Endothelial cell of umbilical vein (primary cell): ENCODE measurements at regions not wholly inside any gene's neighbourhood (a gene's known extent, or its start where the extent isn't known, plus 50 kb on each side); places are given as distances from the start of the nearest gene placed in this dataset.

Experiments
- BruUV-seq: library from RNA; stranded (reverse); fragments of 400-500 nt; replicated peaks from 2 replicates; lab custom pipeline; 2021; lab: Mats Ljungman, UMichigan
- CTCF ChIA-PET: fragments of 300-600, 350-600 bp; sonication (Branson Sonifier 250); formaldehyde crosslinking; loops from one replicate; lab custom pipeline; 2021; ENCODE audit warnings: antibody characterized with exemption, inconsistent platforms; lab: Charles Lee
- POLR2A ChIA-PET: fragments of 300-600, 350-600 bp; sonication (Branson Sonifier 250); formaldehyde crosslinking; loops from one replicate; lab custom pipeline; 2021; ENCODE audit warnings: antibody characterized with exemption, inconsistent platforms; lab: Charles Lee
- DNase-seq: peaks from one replicate; pipeline ENCODE4 v3.0.0-alpha.2; 2011; ENCODE audit warnings: low read depth, low spot score
- FAIRE-seq: peaks from 2 replicates; lab custom pipeline; 2011; peaks lifted over from hg19 to GRCh38; lab: Jason Lieb, UNC
- H2AFZ ChIP-seq: 2 replicates; pipeline ENCODE4 v1.6.0; 2012; ENCODE audit warnings: low read depth, low read length, control low read depth, inconsistent platforms
- H3K27ac ChIP-seq: 2 replicates; pipeline ENCODE4 v1.5.1; 2011; ENCODE audit warnings: low read depth, mild to moderate bottlenecking, control low read depth, low read length, moderate library complexity; ENCODE audit not compliant: insufficient read depth
- H3K27me3 ChIP-seq, 2 experiments: 2 replicates each; pipeline versions ENCODE4 v1.6.0 to v1.6.1; 2011; ENCODE audit warnings: low read length in 2 of 2, mixed read lengths in 1 of 2; ENCODE audit not compliant: control insufficient read depth in 2 of 2, insufficient read depth in 2 of 2
- H3K36me3 ChIP-seq, 2 experiments: 2 replicates in 1 of 2; 3 replicates in 1 of 2; pipeline ENCODE4 v1.5.1; 2011; ENCODE audit warnings: low read length in 2 of 2, mild to moderate bottlenecking in 1 of 2, moderate library complexity in 1 of 2; ENCODE audit not compliant: control insufficient read depth in 2 of 2, insufficient read depth in 2 of 2; ENCODE audit errors: extremely low read depth in 1 of 2
- H3K4me1 ChIP-seq: 3 replicates; pipeline ENCODE4 v1.5.1; 2011; ENCODE audit warnings: mild to moderate bottlenecking, low read length; ENCODE audit not compliant: control insufficient read depth, insufficient read depth; ENCODE audit errors: extremely low read depth
- H3K4me2 ChIP-seq: 2 replicates; pipeline ENCODE4 v1.6.1; 2011; ENCODE audit warnings: low read length, control low read depth, mixed read lengths; ENCODE audit not compliant: insufficient read depth
- H3K4me3 ChIP-seq, 3 experiments: fragments of 200-600 bp in 1 of 3; sonication (generic), shearing (Covaris generic) in 1 of 3; replicated peaks in 1 of 3; 2 replicates each; pipeline ENCODE4 v1.5.1; 2011 to 2016; ENCODE audit warnings: control low read depth in 3 of 3, low read length in 3 of 3, mild to moderate bottlenecking in 2 of 3, inconsistent platforms in 1 of 3, low read depth in 1 of 3, moderate library complexity in 1 of 3; ENCODE audit not compliant: insufficient read depth in 1 of 3
- H3K79me2 ChIP-seq: 2 replicates; pipeline ENCODE4 v1.6.0; 2012; ENCODE audit warnings: low read length, inconsistent platforms; ENCODE audit not compliant: control insufficient read depth, insufficient read depth
- H3K9ac ChIP-seq: replicated peaks from 2 replicates; pipeline ENCODE3; 2011; ENCODE audit warnings: low read length, control low read depth; ENCODE audit not compliant: insufficient read depth; ENCODE audit errors: extremely low read depth
- H3K9me1 ChIP-seq: replicated peaks from 3 replicates; pipeline ENCODE4 v1.6.0; 2011; ENCODE audit warnings: mild to moderate bottlenecking, low read length; ENCODE audit not compliant: control insufficient read depth, insufficient read depth; ENCODE audit errors: extremely low read depth
- H3K9me3 ChIP-seq: replicated peaks from 2 replicates; pipeline ENCODE4 v1.5.1; 2012; ENCODE audit warnings: low read length, inconsistent platforms; ENCODE audit not compliant: control insufficient read depth, insufficient read depth
- H4K20me1 ChIP-seq: replicated peaks from 2 replicates; pipeline ENCODE3; 2011; ENCODE audit warnings: mild to moderate bottlenecking, low read length; ENCODE audit not compliant: control insufficient read depth, insufficient read depth; ENCODE audit errors: extremely low read depth
- CTCF ChIP-seq, 2 donors: IDR thresholded peaks; 1 replicate in 1 of 2; 2 replicates in 1 of 2; pipeline ENCODE4 v1.5.1; 2011; ENCODE audit warnings: low read length in 2 of 2, mild to moderate bottlenecking in 2 of 2, moderate library complexity in 2 of 2, control low read depth in 1 of 2, inconsistent platforms in 1 of 2, low read depth in 1 of 2; ENCODE audit not compliant: insufficient read depth in 1 of 2; ENCODE audit errors: extremely low read depth in 1 of 2
- EZH2 ChIP-seq: IDR thresholded peaks from 2 replicates; pipeline ENCODE4 v1.6.1; 2012; ENCODE audit warnings: borderline replicate concordance, low read depth, mild to moderate bottlenecking, moderate library complexity, low read length, inconsistent platforms; ENCODE audit not compliant: severe bottlenecking
- JUN ChIP-seq: IDR thresholded peaks from 2 replicates; pipeline ENCODE4 v1.6.1; 2011; ENCODE audit warnings: borderline replicate concordance, low read depth; ENCODE audit not compliant: insufficient read length, insufficient read depth
- MAX ChIP-seq: IDR thresholded peaks from 2 replicates; pipeline ENCODE4 v1.6.1; 2011; ENCODE audit not compliant: insufficient read depth, insufficient read length
- POLR2A ChIP-seq: IDR thresholded peaks from 2 replicates; pipeline ENCODE4 v1.6.1; 2012; ENCODE audit warnings: low read depth, mild to moderate bottlenecking, control low read depth, low read length
- POLR2AphosphoS5 ChIP-seq: IDR thresholded peaks from 2 replicates; pipeline ENCODE4 v1.6.1; 2012; ENCODE audit warnings: low read depth, mild to moderate bottlenecking, control low read depth, low read length, moderate library complexity; ENCODE audit not compliant: insufficient read depth
- dilution Hi-C: fragments of 300-500 bp; cut with MboI; formaldehyde crosslinking; loops from one replicate; pipeline ENCODE4 v1.15.0; 2019; ENCODE audit warnings: low sequenced_read_pairs; ENCODE audit not compliant: extremely low pct_ligation_motif_present
- intact Hi-C: fragments of 100-400 bp; cut with micrococcal nuclease; formaldehyde crosslinking; loops from one replicate; pipeline ENCODE4 v1.10.0; 2022

DNA sequence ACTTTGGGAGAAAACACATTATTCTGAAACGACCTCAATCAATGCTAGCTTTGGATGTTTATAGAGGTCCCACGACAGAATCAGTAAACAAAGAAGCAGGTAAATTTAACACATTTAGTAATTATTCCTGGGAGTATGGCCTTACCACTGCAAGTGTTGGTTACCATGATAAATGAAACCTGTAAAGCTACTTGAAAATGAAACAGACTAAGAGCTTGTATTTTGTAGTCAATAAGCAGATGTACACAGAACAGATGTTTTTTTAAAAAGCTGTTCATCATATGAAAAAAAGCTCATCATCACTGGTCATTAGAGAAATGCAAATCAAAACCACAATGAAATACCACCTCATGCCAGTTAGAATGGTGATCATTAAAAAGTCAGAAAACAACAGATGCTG, 295.3 kb upstream of the XYLT1 start:
- Histone ChIP-seq H4K20me1 (no peaks in the 10 kb centered on the region), H3K4me1 (no peaks in the 10 kb centered on the region), H3K4me3 (no peak overlapping the region), H3K9me3 (peaks cover 5% of the 10 kb centered on the region), H3K9ac (no peak overlapping the region), H3K27me3 (no peaks in the 10 kb centered on the region), H3K27ac (no peak overlapping the region), H3K79me2 (no peaks in the 10 kb centered on the region), H2AFZ (no peak overlapping the region), H3K36me3 (no peaks in the 10 kb centered on the region), H3K9me1 (no peaks in the 10 kb centered on the region), H3K4me2 (no peak overlapping the region)
- no peak for TF ChIP-seq CTCF (IDR thresholded peaks at IDR 0.05; ENCODE audit: extremely low read depth in 1 of 2, insufficient read depth in 1 of 2, low read depth in 1 of 2, low read length in 2 of 2)
- TF ChIP-seq POLR2AphosphoS5 = no peak
- no peak for TF ChIP-seq MAX
- TF ChIP-seq EZH2 = no peak
- no peak for TF ChIP-seq POLR2A
- TF ChIP-seq JUN = no peak
- dilution Hi-C loops = no loop called here
- FAIRE-seq (no peak), DNase-seq (no peak)
- intact Hi-C loops = no loop called here
- BruUV-seq = no TSS peak
- ChIA-PET CTCF (no interaction called here), POLR2A (no interaction called here)
